ENCODE measurements at regions not wholly inside any gene's neighbourhood (a gene's known extent, or its start where the extent isn't known, plus 50 kb on each side); places are given as distances from the start of the nearest gene placed in this dataset.

DNA sequence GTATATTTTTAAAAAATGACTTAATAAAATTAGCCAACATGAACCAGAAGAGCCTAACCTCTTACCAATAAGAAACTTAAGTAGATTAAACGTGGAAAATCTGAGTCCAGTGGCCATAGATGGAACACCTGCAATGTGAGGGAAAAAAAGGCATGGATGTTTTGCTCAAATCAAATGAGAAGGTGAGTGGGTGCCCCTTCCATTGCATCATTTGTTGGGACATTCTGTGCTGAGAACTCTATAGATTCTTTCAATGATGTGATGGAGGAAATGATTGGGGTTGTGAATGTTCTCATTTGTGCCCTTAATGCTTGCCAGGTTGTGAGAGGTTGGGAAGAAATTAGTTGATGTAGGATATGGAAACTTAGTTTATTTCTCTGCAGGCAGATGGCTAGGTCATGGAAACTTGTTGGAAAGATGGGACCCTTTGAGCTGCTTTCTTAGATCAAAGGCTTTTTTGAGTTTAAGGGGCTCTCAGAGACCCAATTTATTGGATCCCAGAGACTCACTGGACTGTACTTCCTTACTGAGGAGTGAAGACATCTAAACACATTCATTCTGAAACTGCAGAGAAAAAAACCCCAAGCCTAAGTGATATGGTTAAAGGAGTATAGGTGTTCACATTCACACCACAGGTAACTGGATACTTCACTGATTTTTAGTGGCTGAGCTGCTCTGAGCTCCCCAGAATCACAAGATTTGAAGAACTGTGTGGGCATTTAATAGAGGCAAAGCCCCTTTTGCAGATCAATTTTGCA, 95.9 kb downstream of the DACT1 start:
- no peaks in the 10 kb centered on the region for H3K36me3 ChIP-seq (ENCODE audit: control insufficient read depth in 1 of 2, insufficient read depth in 2 of 2, low read length in 1 of 2)
- no peak overlapping the region for H3K4me3 ChIP-seq (ENCODE audit: low read length in 2 of 2)
- 82 to 88% methylated on average over 1 of the region's 1 CpG for WGBS, 2 donors
- intact Hi-C loops (cut with DNase I) = loop anchor here (5.0 kb wide), 1 partner anchor 96 kb away; the partner anchor contains the start of gene DACT1 (in 2 of the 2)
- ATAC-seq (ENCODE audit: low FRiP score) = no peak
- peaks cover 0 to 2% of the 10 kb centered on the region in 2 donors for H3K4me1 ChIP-seq (ENCODE audit: control insufficient read depth in 1 of 2, insufficient read depth in 2 of 2, low read length in 2 of 2)
- H3K27ac ChIP-seq (ENCODE audit: low read depth in 1 of 2, low read length in 2 of 2) = no peak overlapping the region
- DNase-seq = no peak
- no peaks in the 10 kb centered on the region for H3K9me3 ChIP-seq (ENCODE audit: control insufficient read depth, low read length)
- H3K27me3 ChIP-seq (ENCODE audit: control insufficient read depth in 1 of 2, insufficient read depth in 2 of 2, low read length in 1 of 2) = no peaks in the 10 kb centered on the region

DNA sequence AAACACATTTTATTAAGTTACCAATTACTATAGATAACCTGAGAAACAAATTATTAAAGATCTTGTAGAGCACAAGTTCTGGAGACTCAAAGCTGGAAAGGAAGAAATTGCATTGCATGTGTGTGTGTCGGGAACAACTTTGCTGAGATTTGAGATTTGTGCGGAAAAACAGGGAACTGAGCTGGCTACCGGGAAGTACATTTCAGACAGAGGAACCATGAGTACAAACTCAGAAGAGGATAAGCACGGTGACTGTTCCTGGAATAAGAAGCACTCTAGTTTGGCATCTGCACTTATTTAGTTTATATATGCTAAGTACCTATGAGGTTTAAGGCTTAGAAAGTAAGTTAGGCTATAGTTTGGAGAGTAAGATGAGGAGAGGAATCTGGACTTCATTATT, 97.8 kb downstream of the DACT1 start:
- DNase-seq = no peak
- ATAC-seq (ENCODE audit: low FRiP score) = no peak
- H3K9me3 ChIP-seq (ENCODE audit: control insufficient read depth, low read length) = no peaks in the 10 kb centered on the region
- H3K4me1 ChIP-seq (ENCODE audit: control insufficient read depth in 1 of 2, insufficient read depth in 2 of 2, low read length in 2 of 2) = peaks cover 0 to 7% of the 10 kb centered on the region in 2 donors
- H3K27me3 ChIP-seq (ENCODE audit: control insufficient read depth in 1 of 2, insufficient read depth in 2 of 2, low read length in 1 of 2) = no peaks in the 10 kb centered on the region
- H3K36me3 ChIP-seq (ENCODE audit: control insufficient read depth in 1 of 2, insufficient read depth in 2 of 2, low read length in 1 of 2) = no peaks in the 10 kb centered on the region
- no peak overlapping the region for H3K27ac ChIP-seq (ENCODE audit: low read depth in 1 of 2, low read length in 2 of 2)
- no peak overlapping the region for H3K4me3 ChIP-seq (ENCODE audit: low read length in 2 of 2)
- intact Hi-C loops (cut with DNase I) = no loop called here
- 90 to 92% methylated on average over 4 of the region's 4 CpGs for WGBS, 2 donors

DNA sequence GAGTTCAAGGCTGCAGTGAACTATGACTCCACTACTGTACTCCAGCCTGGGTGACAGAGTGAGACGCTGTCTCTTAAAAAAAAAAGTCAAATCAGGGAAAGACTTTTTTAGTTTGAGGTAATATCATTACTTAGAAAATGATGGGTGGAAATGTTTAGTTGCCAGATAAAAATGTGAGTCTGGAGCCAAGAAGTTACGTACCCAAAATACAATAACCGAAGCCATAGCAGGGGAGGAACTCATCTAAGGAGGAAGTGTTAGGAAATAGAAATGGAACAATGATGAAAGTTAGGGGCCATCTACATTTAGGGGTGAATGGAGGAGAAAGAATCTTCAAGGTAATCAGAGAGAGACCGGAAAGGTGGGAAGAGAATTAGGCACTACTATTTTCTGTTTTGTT, 98.8 kb downstream of the DACT1 start:
- ATAC-seq (ENCODE audit: low FRiP score) = no peak
- Histone ChIP-seq H3K27ac (ENCODE audit: low read depth in 1 of 2, low read length in 2 of 2) (no peak overlapping the region), H3K27me3 (ENCODE audit: control insufficient read depth in 1 of 2, insufficient read depth in 2 of 2, low read length in 1 of 2) (no peaks in the 10 kb centered on the region), H3K36me3 (ENCODE audit: control insufficient read depth in 1 of 2, insufficient read depth in 2 of 2, low read length in 1 of 2) (no peaks in the 10 kb centered on the region), H3K9me3 (ENCODE audit: control insufficient read depth, low read length) (no peaks in the 10 kb centered on the region), H3K4me3 (ENCODE audit: low read length in 2 of 2) (no peak overlapping the region), H3K4me1 (ENCODE audit: control insufficient read depth in 1 of 2, insufficient read depth in 2 of 2, low read length in 2 of 2) (peaks cover 0 to 7% of the 10 kb centered on the region in 2 donors)
- DNase-seq = no peak
- WGBS, 2 donors = 50 to 56% methylated on average over 4 of the region's 4 CpGs
- intact Hi-C loops (cut with DNase I) = no loop called here

DNA sequence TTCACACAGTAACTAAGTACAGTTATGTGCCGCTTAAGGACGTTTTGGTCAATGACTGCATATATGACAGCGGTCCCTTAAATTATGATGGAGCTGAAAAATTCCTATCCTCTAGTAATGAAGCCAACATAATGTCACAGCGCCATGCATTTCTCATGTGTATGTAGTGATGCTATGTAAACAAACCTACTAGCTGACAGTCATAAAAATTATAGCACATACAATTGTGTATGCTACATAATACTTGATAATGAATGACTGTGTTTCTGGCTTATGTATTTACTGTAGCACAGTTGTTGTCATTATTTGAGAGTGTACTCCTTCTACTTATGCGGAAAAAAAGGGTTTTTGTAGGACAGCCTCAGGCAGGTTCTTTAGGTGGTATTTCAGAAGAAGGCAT, 99.7 kb downstream of the DACT1 start:
- Histone ChIP-seq H3K36me3 (ENCODE audit: control insufficient read depth in 1 of 2, insufficient read depth in 2 of 2, low read length in 1 of 2) (no peaks in the 10 kb centered on the region), H3K9me3 (ENCODE audit: control insufficient read depth, low read length) (no peaks in the 10 kb centered on the region), H3K4me3 (ENCODE audit: low read length in 2 of 2) (no peak overlapping the region), H3K4me1 (ENCODE audit: control insufficient read depth in 1 of 2, insufficient read depth in 2 of 2, low read length in 2 of 2) (peaks cover 0 to 7% of the 10 kb centered on the region in 2 donors), H3K27me3 (ENCODE audit: control insufficient read depth in 1 of 2, insufficient read depth in 2 of 2, low read length in 1 of 2) (no peaks in the 10 kb centered on the region), H3K27ac (ENCODE audit: low read depth in 1 of 2, low read length in 2 of 2) (no peak overlapping the region)
- intact Hi-C loops (cut with DNase I) = no loop called here
- no peak for DNase-seq
- ATAC-seq (ENCODE audit: low FRiP score) = no peak
- WGBS, 2 donors = 92 to 95% methylated on average over 5 of the region's 5 CpGs

DNA sequence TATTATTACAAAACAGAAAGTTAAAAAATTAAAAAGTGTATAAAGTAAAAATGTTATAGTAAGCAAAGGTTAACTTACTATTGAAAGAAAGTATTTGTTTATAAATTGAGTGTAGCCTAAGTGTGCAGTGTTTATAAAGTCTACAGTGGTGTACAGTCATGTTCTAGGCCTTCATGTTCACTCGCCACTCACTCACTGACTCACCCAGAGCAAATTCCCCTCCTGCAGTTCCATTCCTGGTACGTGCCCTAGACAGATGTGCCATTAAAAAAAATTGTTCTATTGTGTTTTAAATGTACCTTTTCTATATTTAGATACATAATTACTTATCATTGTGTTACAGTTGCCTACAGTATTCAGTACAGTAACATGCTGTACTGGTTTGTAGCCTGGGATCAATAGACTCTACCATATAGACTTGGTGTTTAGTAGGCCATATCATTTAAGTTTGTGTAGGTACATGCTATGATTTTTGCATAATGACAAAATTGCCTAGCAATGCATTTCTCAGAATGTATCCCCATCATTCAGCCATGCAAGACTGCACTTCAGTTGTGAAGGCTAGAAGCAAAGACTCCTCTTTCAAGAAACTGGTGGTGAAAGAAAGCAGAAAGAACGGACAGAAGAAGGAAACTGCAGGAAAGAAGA, 100.6 kb downstream of the DACT1 start:
- Histone ChIP-seq H3K4me1 (ENCODE audit: control insufficient read depth in 1 of 2, insufficient read depth in 2 of 2, low read length in 2 of 2) (peaks cover 0 to 5% of the 10 kb centered on the region in 2 donors), H3K9me3 (ENCODE audit: control insufficient read depth, low read length) (no peaks in the 10 kb centered on the region), H3K27ac (ENCODE audit: low read depth in 1 of 2, low read length in 2 of 2) (no peak overlapping the region), H3K36me3 (ENCODE audit: control insufficient read depth in 1 of 2, insufficient read depth in 2 of 2, low read length in 1 of 2) (no peaks in the 10 kb centered on the region), H3K27me3 (ENCODE audit: control insufficient read depth in 1 of 2, insufficient read depth in 2 of 2, low read length in 1 of 2) (no peaks in the 10 kb centered on the region), H3K4me3 (ENCODE audit: low read length in 2 of 2) (no peak overlapping the region)
- no peak for DNase-seq
- WGBS, 2 donors = 13 to 48% methylated on average over 3 of the region's 3 CpGs
- no peak for ATAC-seq (ENCODE audit: low FRiP score)
- intact Hi-C loops (cut with DNase I) = no loop called here

DNA sequence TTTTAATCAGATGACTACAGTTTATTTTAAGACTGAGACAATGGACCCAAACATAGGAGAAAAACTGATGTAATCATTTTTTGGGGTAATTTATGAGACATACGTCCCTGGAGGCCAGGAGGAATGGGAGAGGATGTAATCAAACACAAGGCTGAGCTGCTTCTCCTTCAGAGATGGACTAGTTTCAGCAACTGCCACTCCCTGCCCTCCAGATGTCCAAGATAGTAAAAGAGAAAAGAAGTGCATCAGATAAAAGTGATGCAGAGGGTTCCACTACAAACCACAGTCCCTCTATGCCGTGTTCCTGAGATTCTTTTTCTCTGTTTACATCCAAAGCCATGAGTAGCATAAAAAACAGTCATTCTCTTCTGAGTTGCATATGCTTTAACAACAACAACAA, 101.1 kb downstream of the DACT1 start:
- 91 to 95% methylated on average over 2 of the region's 2 CpGs for WGBS, 2 donors
- intact Hi-C loops (cut with DNase I) = no loop called here

DNA sequence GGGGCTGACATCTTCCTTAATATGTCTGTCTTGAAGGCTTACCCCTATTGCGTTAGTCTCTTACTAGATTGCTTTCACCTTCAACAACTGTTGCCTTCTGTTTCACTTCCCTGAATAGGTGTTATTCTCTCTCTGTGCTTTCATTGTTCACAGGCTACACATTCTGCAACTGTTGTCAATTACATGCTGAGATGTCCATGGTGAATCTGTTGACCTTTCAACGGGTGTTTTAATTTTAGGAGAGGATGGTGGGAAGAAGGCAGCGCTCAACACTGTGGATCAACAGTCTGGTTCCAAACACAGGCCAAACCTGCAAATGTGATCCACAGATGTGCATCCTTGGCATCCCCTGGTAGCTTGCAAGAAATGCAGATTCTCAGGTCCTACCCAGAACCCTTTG, 101.9 kb downstream of the DACT1 start:
- no peak overlapping the region for H3K4me3 ChIP-seq (ENCODE audit: low read length in 2 of 2)
- DNase-seq = no peak
- H3K27me3 ChIP-seq (ENCODE audit: control insufficient read depth in 1 of 2, insufficient read depth in 2 of 2, low read length in 1 of 2) = no peaks in the 10 kb centered on the region
- no peaks in the 10 kb centered on the region for H3K36me3 ChIP-seq (ENCODE audit: control insufficient read depth in 1 of 2, insufficient read depth in 2 of 2, low read length in 1 of 2)
- H3K9me3 ChIP-seq (ENCODE audit: control insufficient read depth, low read length) = no peaks in the 10 kb centered on the region
- 85 to 88% methylated on average over 3 of the region's 3 CpGs for WGBS, 2 donors
- ATAC-seq (ENCODE audit: low FRiP score) = no peak
- intact Hi-C loops (cut with DNase I) = no loop called here
- H3K27ac ChIP-seq (ENCODE audit: low read depth in 1 of 2, low read length in 2 of 2) = peak overlapping the region; percentile 9 to 63
- H3K4me1 ChIP-seq (ENCODE audit: control insufficient read depth in 1 of 2, insufficient read depth in 2 of 2, low read length in 2 of 2) = peaks cover 0 to 5% of the 10 kb centered on the region in 2 donors

More for the DNA sequence above, 101.1 kb downstream of the DACT1 start:
- Histone ChIP-seq H3K4me3 (ENCODE audit: low read length in 2 of 2) (no peak overlapping the region), H3K9me3 (ENCODE audit: control insufficient read depth, low read length) (no peaks in the 10 kb centered on the region), H3K27me3 (ENCODE audit: control insufficient read depth in 1 of 2, insufficient read depth in 2 of 2, low read length in 1 of 2) (no peaks in the 10 kb centered on the region), H3K36me3 (ENCODE audit: control insufficient read depth in 1 of 2, insufficient read depth in 2 of 2, low read length in 1 of 2) (no peaks in the 10 kb centered on the region), H3K4me1 (ENCODE audit: control insufficient read depth in 1 of 2, insufficient read depth in 2 of 2, low read length in 2 of 2) (peaks cover 0 to 5% of the 10 kb centered on the region in 2 donors), H3K27ac (ENCODE audit: low read depth in 1 of 2, low read length in 2 of 2) (no peak overlapping the region)
- ATAC-seq (ENCODE audit: low FRiP score) (no peak), DNase-seq (no peak)

DNA sequence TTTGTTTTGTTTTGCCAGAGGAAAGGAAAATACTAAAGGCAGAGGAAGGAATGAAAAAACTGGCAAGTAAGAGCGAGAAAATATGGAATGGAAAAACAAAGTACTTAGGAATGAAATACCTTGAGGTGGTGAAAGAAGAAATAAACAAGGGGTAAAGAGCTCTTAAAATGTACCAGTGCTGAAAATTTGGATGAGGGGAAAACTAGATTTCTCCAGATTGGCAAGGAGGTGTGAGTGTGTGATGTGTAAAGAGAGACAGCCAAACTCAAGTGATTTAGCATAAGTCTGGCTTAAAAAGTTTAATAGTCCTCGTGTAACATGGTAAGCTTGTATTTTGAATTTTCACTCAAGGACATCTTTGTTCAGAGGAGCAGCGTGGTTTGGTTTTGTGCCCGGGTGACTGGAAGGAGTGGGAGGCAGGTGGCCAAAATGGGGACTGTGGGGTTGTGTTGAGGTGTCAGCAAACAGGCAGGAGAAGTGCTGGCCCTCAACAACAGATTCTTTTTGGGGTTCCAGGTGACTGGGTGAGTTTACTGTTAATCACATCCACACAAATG, 102.7 kb downstream of the DACT1 start:
- Histone ChIP-seq H3K4me3 (ENCODE audit: low read length in 2 of 2) (peak overlapping the region in 1 of 2 donors; percentile 18), H3K36me3 (ENCODE audit: control insufficient read depth in 1 of 2, insufficient read depth in 2 of 2, low read length in 1 of 2) (no peaks in the 10 kb centered on the region), H3K27me3 (ENCODE audit: control insufficient read depth in 1 of 2, insufficient read depth in 2 of 2, low read length in 1 of 2) (no peaks in the 10 kb centered on the region), H3K4me1 (ENCODE audit: control insufficient read depth in 1 of 2, insufficient read depth in 2 of 2, low read length in 2 of 2) (peaks cover 0 to 5% of the 10 kb centered on the region in 2 donors), H3K27ac (ENCODE audit: low read depth in 1 of 2, low read length in 2 of 2) (peak overlapping the region in 1 of 2 donors; percentile 7), H3K9me3 (ENCODE audit: control insufficient read depth, low read length) (no peaks in the 10 kb centered on the region)
- intact Hi-C loops (cut with DNase I) = no loop called here
- WGBS, 2 donors = 7% methylated on average over 4 of the region's 4 CpGs
- ATAC-seq (ENCODE audit: low FRiP score) (peak; percentile 44), DNase-seq (no peak)
